ENCODE measurements at regions not wholly inside any gene's neighbourhood (a gene's known extent, or its start where the extent isn't known, plus 50 kb on each side); places are given as distances from the start of the nearest gene placed in this dataset.

DNA sequence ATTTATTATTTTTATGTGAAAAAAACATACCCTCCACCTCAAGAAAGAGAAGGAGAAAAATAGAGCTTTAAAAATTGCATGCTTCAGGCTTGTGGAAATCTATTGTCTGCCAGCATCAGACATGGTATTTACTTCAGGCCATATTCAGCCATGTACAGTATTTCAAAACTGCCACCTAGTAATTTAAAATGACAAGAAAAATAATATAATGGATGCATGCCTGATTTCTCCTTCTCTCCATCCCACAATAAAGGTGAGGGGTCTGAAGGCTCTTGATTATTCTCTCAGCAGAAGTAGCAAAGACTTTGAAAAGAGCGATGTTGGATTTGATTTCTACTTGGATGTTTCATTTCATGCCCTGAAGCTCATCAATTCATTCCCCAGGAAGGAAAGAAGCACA, 250.7 kb downstream of the TBC1D4 start:
- no peak for DNase-seq

- no peak for DNase-seq
Observed at GRCh38 chr13:75226733-75227435, 255.1 kb downstream of the TBC1D4 start.

GRCh38 chr13:75226092-75226491, 255.9 kb downstream of the TBC1D4 start:
- DNase-seq, result no peak

- DNase-seq, result no peak
Observed at GRCh38 chr13:75225288-75226032, 256.5 kb downstream of the TBC1D4 start.

GRCh38 chr13:75224053-75224742, 257.8 kb downstream of the TBC1D4 start:
- DNase-seq, result no peak

DNA sequence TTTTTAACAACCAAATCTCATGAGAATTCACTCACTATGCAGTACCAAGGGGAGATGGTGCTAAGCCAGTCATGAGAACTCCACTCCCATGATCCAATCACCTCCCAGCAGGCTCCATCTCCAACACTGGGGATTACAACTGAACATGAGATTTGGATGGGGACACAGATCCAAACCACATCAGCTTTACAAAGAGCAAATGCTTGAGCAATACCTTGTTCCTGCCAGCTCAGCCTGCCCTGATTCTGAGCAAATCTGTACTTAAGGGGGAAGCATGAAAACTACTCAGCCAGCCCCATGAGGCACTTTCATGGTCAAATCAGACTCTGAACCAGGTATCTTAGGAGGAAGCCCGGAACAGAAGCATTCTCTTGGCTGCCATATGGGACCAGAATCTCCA, 259.9 kb downstream of the TBC1D4 start:
- no peak for DNase-seq

- no peak for DNase-seq
Observed at GRCh38 chr13:75220861-75221260, 261.1 kb downstream of the TBC1D4 start.

DNA sequence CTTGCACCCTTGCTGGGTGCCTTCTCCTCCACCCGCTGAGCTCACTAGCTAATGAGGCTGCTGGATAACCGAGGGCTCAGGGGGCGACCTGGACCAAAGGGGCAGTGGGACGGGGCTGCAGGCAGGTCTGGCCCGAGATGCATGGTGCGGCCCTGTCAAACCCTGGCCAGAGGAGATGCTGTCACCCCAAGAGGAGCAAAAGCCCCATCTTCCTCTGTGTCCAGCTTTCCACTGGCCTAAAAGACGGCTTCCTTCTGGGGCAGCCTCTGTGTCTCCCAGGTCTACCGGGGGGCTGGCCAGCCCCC, 261.8 kb downstream of the TBC1D4 start:
- DNase-seq, result no peak

DNA sequence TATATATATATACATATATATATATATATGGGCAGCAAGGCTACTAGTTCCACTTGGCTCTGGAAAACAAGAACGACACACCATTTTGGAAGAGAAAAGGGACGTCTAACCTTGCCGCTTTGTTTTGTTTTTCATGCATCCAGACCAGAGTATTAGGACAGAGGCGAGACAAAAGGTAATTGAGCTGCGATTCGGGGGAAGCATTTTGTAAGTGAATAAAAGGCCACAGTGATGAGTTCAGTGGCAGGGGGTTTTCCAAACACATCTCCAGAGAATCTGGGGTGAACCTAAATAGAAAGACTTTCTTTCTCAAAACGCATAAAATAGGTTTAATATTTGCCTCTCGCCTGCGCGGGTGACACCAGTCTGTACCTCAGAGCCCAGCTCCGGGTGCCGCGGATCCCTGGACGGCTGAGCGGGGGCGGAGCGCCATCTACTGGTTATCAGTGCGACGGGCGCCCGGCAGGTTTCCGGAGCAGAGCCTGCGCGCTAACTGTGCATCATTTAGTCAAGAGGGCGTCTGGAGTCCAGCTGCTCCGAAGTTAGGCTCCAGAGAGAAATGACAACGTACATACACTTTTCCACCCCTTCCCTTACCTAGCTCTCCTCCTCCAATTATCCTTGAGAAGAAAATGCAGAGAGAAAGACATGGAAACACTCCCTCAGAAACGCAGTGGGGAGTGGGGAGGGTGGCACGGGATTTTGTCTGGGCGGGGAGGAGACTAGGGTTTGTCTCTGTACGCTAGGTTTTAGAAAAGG, 262.3 kb downstream of the TBC1D4 start:
- DNase-seq, result peak; percentile 80

GRCh38 chr13:75217949-75218348, 264.0 kb downstream of the TBC1D4 start:
- no peak for DNase-seq

GRCh38 chr13:75216038-75216437, 265.9 kb downstream of the TBC1D4 start:
- no peak for DNase-seq

DNA sequence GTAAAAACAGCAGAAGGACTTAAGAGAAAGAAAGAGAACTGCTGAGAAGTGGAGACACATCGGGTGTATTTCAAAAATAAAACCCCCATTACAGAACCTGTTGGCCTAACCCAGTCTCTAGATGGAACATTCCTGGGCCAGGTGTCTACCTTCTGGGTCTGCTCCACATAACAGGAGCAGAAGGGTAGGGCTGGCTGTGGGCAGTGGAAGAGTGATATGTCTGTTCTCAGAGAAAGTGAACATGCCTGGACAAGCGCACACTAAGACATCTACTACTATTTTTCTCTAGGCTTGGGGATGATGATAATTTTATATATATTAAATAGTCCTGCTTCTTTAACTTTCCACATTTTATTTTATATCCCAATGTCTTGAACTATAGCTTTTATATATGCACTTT, 267.1 kb downstream of the TBC1D4 start:
- DNase-seq, result no peak

GRCh38 chr13:75202981-75203380, 279.0 kb downstream of the TBC1D4 start:
- no peak for DNase-seq

- no peak for DNase-seq
Observed at GRCh38 chr13:75197803-75198202, 284.2 kb downstream of the TBC1D4 start.

DNA sequence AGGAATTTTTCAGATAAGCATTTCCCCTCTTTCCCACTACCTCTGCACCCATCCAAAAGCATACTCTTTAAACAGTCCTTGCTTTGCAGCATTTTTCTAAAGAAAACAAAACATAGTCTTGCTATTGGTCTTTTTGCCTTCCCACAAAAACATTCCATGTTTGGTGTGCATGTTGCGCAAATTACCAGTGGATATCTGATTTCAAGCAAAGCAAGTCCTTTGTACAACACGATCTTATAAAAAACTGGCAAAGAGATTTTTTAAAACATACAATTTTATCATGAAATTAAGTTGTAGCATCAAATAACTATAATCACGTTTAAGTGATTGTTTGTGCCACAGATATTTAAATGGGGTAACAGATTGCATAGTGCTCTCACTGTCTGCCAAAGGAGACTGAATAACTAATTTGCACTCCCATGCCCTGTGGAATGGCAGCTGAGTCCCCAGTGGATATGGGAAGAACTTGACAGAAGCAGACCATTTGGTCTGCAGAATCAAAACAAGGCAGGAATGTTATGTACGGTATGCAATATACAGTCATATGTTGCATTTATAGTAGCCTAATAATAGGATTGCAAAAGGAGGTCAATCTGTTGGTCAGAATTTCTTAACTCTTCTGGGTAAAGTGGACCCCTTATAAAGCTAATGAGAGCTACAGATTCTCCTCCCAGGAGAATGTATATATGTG, 285.7 kb downstream of the TBC1D4 start:
- no peak for DNase-seq

GRCh38 chr13:75195495-75196146, 286.3 kb downstream of the TBC1D4 start:
- DNase-seq, result no peak

GRCh38 chr13:75194717-75195462, 287.1 kb downstream of the TBC1D4 start:
- no peak for DNase-seq

- DNase-seq, result no peak
Observed at GRCh38 chr13:75186379-75186778, 295.6 kb downstream of the TBC1D4 start.

DNA sequence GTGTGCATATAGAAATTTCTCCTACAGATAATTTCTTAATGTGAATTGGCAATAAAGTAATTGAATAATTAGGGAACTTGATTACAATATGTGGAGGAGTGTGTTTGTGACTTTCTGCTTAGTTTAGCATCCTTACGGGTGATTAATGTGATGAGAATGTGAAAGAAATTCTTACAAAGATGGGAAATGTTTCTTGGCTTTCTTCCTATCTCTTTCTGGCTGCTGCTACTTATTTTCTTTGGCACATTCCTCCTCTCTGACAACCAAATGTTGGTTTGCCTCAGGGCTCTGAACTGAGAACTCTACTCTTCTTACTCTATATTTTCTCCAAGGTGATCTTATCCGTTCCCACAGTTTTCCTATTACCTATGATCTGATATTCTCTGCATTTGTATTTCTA, 300.1 kb downstream of the TBC1D4 start:
- DNase-seq, result no peak

DNA sequence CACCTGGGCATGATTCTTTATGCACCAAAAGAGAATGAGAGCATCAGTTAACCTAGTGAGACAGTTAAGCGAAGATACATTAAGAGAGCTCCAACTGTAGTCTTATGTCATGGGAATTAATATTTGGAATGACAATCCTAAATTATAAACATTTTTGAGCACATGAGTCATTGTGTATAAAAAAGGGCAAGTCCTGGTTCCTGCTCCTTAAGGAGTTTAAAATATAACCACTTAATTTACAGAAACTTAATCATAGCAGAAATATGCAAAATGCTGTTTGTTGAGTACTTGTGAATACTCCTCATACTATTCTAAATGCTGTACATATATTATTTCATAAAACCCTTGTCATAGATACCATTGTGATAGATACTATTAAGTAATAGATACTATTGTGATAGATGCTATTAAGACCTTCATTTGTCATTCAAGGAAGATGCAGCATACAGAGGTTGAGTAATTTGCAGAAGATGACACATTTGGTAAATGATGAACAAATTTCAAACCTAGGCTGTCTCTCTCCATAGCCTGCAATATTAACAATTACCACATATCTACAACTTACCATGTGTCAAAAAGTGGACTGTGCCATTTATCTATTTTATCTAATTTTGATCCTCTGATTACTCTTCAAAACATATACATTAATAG, 301.0 kb downstream of the TBC1D4 start:
- DNase-seq, result no peak

DNA sequence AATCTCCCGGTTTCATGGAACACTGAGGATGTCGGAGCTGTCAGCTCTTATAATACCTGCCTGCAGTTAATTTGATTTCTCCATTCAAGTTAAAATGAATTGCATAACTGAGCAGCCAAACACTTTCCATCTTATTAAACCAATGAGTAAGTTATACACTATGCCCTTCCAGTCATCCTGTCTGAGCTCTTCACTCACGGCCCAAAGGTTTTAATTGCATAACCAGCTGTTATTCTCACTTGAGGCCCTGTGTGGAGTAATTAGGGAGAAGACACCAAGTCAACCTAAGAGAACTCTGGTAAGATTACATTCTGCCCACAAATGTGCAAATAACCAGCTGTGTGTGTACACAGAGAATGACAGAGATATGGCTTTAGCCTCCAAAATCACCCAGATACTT, 303.5 kb downstream of the TBC1D4 start:
- no peak for DNase-seq

Measured in activated CD4-positive, alpha-beta T cell treated with anti-CD3 and anti-CD28 coated beads for 1 hour (primary cell).